ENCODE measurements at regions not wholly inside any gene's neighbourhood (a gene's known extent, or its start where the extent isn't known, plus 50 kb on each side); places are given as distances from the start of the nearest gene placed in this dataset.

GRCh38 chr12:115337693-115338543 is 653.9 kb upstream of the TBX3 start:
- peaks cover 0 to 20% of the 10 kb centered on the region in 2 donors for H3K4me1 ChIP-seq (ENCODE audit: control insufficient read depth in 1 of 2, low read depth in 2 of 2)
- peak overlapping the region; percentile 31 to 53 for H3K27ac ChIP-seq
- DNase-seq (ENCODE audit: low spot score), result peak; percentile 18
- no peak for TF ChIP-seq CTCF (IDR thresholded peaks at IDR 0.05)
- peak; percentile 72 for ATAC-seq (ENCODE audit: insufficient number of reproducible peaks, low FRiP score, low read depth)
- no peaks in the 10 kb centered on the region for H3K27me3 ChIP-seq (replicated peaks; ENCODE audit: insufficient read depth)
- H3K9me3 ChIP-seq, result no peaks in the 10 kb centered on the region
- H3K4me3 ChIP-seq, result no peak overlapping the region
- no peaks in the 10 kb centered on the region for H3K36me3 ChIP-seq

GRCh38 chr12:115336506-115336905 is 652.5 kb upstream of the TBX3 start:
- no peak overlapping the region for H3K4me3 ChIP-seq
- H3K9me3 ChIP-seq, result no peaks in the 10 kb centered on the region
- H3K4me1 ChIP-seq (ENCODE audit: control insufficient read depth in 1 of 2, low read depth in 2 of 2), result peaks cover 0 to 13% of the 10 kb centered on the region in 2 donors
- ATAC-seq (ENCODE audit: insufficient number of reproducible peaks, low FRiP score, low read depth) (no peak), DNase-seq (ENCODE audit: low spot score) (no peak)
- H3K27me3 ChIP-seq (replicated peaks; ENCODE audit: insufficient read depth), result no peaks in the 10 kb centered on the region
- no peak for TF ChIP-seq CTCF (IDR thresholded peaks at IDR 0.05)
- H3K36me3 ChIP-seq, result no peaks in the 10 kb centered on the region
- H3K27ac ChIP-seq, result no peak overlapping the region

- no peak for TF ChIP-seq CTCF (IDR thresholded peaks at IDR 0.05)
- no peak overlapping the region for H3K4me3 ChIP-seq
- H3K4me1 ChIP-seq (ENCODE audit: control insufficient read depth in 1 of 2, low read depth in 2 of 2), result peaks cover 0 to 10% of the 10 kb centered on the region in 2 donors
- H3K27me3 ChIP-seq (replicated peaks; ENCODE audit: insufficient read depth), result no peaks in the 10 kb centered on the region
- no peaks in the 10 kb centered on the region for H3K36me3 ChIP-seq
- DNase-seq (ENCODE audit: low spot score), result no peak
- no peak overlapping the region for H3K27ac ChIP-seq
- H3K9me3 ChIP-seq, result no peaks in the 10 kb centered on the region
- no peak for ATAC-seq (ENCODE audit: insufficient number of reproducible peaks, low FRiP score, low read depth)
Observed at GRCh38 chr12:115335594-115335993, 651.6 kb upstream of the TBX3 start.

- Histone ChIP-seq H3K27me3 (replicated peaks; ENCODE audit: insufficient read depth) (no peaks in the 10 kb centered on the region), H3K27ac (no peak overlapping the region), H3K9me3 (no peaks in the 10 kb centered on the region), H3K4me3 (no peak overlapping the region), H3K4me1 (ENCODE audit: control insufficient read depth in 1 of 2, low read depth in 2 of 2) (peaks cover 0 to 10% of the 10 kb centered on the region in 2 donors), H3K36me3 (no peaks in the 10 kb centered on the region)
- DNase-seq (ENCODE audit: low spot score), result no peak
- no peak for ATAC-seq (ENCODE audit: insufficient number of reproducible peaks, low FRiP score, low read depth)
- TF ChIP-seq CTCF (IDR thresholded peaks at IDR 0.05), result no peak
Observed at GRCh38 chr12:115335048-115335447, 651.1 kb upstream of the TBX3 start.

GRCh38 chr12:115332945-115333344 is 649.0 kb upstream of the TBX3 start:
- no peak for ATAC-seq (ENCODE audit: insufficient number of reproducible peaks, low FRiP score, low read depth)
- no peaks in the 10 kb centered on the region for H3K9me3 ChIP-seq
- no peak for TF ChIP-seq CTCF (IDR thresholded peaks at IDR 0.05)

More at GRCh38 chr12:115332945-115333344, 649.0 kb upstream of the TBX3 start:
- DNase-seq (ENCODE audit: low spot score), result no peak
- H3K36me3 ChIP-seq, result no peaks in the 10 kb centered on the region
- no peak overlapping the region for H3K27ac ChIP-seq
- H3K27me3 ChIP-seq (replicated peaks; ENCODE audit: insufficient read depth), result no peaks in the 10 kb centered on the region
- H3K4me3 ChIP-seq, result no peak overlapping the region
- peaks cover 0 to 9% of the 10 kb centered on the region in 2 donors for H3K4me1 ChIP-seq (ENCODE audit: control insufficient read depth in 1 of 2, low read depth in 2 of 2)

Measured in thoracic aorta (tissue), 2 donors.